Glutamatergic neuron (in vitro differentiated cells): ENCODE measurements at regions not wholly inside any gene's neighbourhood (a gene's known extent, or its start where the extent isn't known, plus 50 kb on each side); places are given as distances from the start of the nearest gene placed in this dataset.

Experiments
- DNase-seq: peaks from one replicate; pipeline ENCODE4 v3.0.0; 2022
- H3K27ac Mint-ChIP-seq: one replicate; pipeline ENCODE4 v1.8.0; 2020; ENCODE audit warnings: mild to moderate bottlenecking, mixed read lengths, inconsistent platforms; ENCODE audit not compliant: unreplicated experiment
- H3K27me3 Mint-ChIP-seq: one replicate; pipeline ENCODE4 v1.8.0; 2020; ENCODE audit warnings: mild to moderate bottlenecking, moderate library complexity, mixed read lengths, inconsistent platforms; ENCODE audit not compliant: unreplicated experiment
- H3K36me3 Mint-ChIP-seq: one replicate; pipeline ENCODE4 v1.8.0; 2020; ENCODE audit warnings: mild to moderate bottlenecking, mixed read lengths, inconsistent platforms; ENCODE audit not compliant: unreplicated experiment
- H3K4me1 Mint-ChIP-seq: one replicate; pipeline ENCODE4 v1.8.0; 2020; ENCODE audit warnings: mild to moderate bottlenecking, low read depth, mixed read lengths, inconsistent platforms; ENCODE audit not compliant: unreplicated experiment
- H3K4me3 Mint-ChIP-seq: one replicate; pipeline ENCODE4 v1.8.0; 2020; ENCODE audit warnings: mild to moderate bottlenecking, mixed read lengths, inconsistent platforms; ENCODE audit not compliant: unreplicated experiment
- H3K9me3 Mint-ChIP-seq: one replicate; pipeline ENCODE4 v1.8.0; 2020; ENCODE audit warnings: mild to moderate bottlenecking, moderate library complexity, mixed read lengths, inconsistent platforms; ENCODE audit not compliant: unreplicated experiment
- TF ChIP-seq, protein P1 (sequence below): fragments of 200-600 bp; sonication (generic); IDR thresholded peaks from one replicate; pipeline ENCODE4 v1.5.0; 2021; ENCODE audit not compliant: partially characterized antibody, unreplicated experiment

DNA sequence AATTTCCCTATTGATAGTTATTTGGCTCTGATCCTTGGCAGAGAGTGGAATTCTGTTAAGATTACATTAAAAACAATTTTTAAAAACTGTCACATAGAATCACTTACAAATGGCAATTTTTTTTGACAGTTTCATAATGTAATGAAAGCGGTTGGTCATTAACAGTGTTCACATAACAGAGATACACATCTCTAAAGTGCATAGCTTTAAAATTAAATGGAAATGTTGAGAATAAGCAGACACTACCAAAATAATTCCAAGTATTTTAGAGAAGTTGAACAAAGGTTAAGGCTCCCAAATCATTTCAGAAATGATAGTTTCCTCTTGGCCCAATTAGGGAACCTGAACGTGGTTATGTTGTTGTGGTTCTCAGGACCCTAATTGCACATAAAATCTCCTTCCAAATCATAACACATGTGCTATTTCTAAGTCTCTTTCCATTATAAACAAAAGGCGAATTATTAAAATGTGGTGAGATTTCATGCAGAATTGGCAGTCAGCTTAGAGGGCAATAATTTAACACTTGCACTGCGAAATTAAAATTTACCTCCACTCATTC is 528.9 kb upstream of the FZD8 start:
- H3K9me3 Mint-ChIP-seq = peaks cover 3% of the 10 kb centered on the region
- no peak overlapping the region for H3K27ac Mint-ChIP-seq
- no peak for DNase-seq
- H3K27me3 Mint-ChIP-seq = peaks cover under 1% of the 10 kb centered on the region
- TF ChIP-seq, protein P1, sequence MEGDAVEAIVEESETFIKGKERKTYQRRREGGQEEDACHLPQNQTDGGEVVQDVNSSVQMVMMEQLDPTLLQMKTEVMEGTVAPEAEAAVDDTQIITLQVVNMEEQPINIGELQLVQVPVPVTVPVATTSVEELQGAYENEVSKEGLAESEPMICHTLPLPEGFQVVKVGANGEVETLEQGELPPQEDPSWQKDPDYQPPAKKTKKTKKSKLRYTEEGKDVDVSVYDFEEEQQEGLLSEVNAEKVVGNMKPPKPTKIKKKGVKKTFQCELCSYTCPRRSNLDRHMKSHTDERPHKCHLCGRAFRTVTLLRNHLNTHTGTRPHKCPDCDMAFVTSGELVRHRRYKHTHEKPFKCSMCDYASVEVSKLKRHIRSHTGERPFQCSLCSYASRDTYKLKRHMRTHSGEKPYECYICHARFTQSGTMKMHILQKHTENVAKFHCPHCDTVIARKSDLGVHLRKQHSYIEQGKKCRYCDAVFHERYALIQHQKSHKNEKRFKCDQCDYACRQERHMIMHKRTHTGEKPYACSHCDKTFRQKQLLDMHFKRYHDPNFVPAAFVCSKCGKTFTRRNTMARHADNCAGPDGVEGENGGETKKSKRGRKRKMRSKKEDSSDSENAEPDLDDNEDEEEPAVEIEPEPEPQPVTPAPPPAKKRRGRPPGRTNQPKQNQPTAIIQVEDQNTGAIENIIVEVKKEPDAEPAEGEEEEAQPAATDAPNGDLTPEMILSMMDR = no peak
- no peaks in the 10 kb centered on the region for H3K36me3 Mint-ChIP-seq
- H3K4me1 Mint-ChIP-seq = peaks cover 10% of the 10 kb centered on the region
- no peak overlapping the region for H3K4me3 Mint-ChIP-seq

DNA sequence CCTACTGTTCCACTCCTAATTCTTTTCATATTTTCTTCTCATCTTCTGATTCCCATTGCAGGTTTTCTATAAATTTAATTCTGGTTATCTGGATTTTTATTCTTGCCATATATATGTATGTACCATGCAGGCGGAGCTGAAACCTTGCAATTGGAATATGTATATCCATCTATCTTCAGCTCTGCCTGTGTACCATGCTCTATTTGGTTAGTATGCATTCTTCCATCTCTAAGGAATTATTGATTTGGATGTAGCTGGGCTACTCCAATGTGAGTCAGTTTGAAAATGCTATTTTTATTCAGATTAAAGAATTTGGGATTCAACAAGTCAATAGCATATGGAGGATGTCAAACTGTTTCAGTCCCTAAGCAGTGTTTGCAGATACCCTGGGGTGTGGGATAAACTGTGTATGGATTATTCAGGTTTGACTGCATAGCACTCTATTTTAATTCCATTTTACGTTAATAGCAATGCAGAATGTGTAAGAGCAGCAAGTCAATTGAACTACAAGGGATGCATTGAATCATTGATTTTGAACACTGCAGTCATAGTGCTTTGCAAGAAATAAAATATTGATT is 528.1 kb upstream of the FZD8 start:
- H3K4me3 Mint-ChIP-seq = no peak overlapping the region
- H3K9me3 Mint-ChIP-seq = peaks cover 3% of the 10 kb centered on the region
- H3K36me3 Mint-ChIP-seq = no peaks in the 10 kb centered on the region
- TF ChIP-seq, protein P1 = no peak
- DNase-seq = no peak
- H3K4me1 Mint-ChIP-seq = peaks cover 9% of the 10 kb centered on the region
- H3K27ac Mint-ChIP-seq = no peak overlapping the region
- no peaks in the 10 kb centered on the region for H3K27me3 Mint-ChIP-seq

DNA sequence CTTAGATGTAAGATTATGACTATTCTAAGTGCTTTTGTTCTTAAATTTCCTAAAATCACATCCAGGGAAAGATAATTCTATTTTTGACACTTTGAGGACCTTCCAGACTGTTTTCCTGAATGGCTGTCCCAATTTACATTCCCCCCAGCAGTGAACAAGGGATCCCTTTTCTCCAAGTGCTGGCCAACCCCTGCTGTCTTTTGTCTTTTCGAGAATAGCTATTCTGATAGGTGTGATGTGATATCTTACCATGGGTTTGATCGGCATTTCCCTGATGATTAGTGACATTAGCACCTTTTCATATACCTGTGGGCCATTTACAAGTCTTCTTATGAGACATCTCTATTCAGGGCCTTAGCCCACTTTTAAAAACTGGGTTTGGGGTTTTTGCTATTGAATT is 526.7 kb upstream of the FZD8 start:
- H3K27ac Mint-ChIP-seq = no peak overlapping the region
- TF ChIP-seq, protein P1 = no peak
- H3K9me3 Mint-ChIP-seq = peaks cover 3% of the 10 kb centered on the region
- H3K4me1 Mint-ChIP-seq = peaks cover 9% of the 10 kb centered on the region
- H3K27me3 Mint-ChIP-seq = no peaks in the 10 kb centered on the region
- DNase-seq = no peak
- no peaks in the 10 kb centered on the region for H3K36me3 Mint-ChIP-seq
- no peak overlapping the region for H3K4me3 Mint-ChIP-seq

DNA sequence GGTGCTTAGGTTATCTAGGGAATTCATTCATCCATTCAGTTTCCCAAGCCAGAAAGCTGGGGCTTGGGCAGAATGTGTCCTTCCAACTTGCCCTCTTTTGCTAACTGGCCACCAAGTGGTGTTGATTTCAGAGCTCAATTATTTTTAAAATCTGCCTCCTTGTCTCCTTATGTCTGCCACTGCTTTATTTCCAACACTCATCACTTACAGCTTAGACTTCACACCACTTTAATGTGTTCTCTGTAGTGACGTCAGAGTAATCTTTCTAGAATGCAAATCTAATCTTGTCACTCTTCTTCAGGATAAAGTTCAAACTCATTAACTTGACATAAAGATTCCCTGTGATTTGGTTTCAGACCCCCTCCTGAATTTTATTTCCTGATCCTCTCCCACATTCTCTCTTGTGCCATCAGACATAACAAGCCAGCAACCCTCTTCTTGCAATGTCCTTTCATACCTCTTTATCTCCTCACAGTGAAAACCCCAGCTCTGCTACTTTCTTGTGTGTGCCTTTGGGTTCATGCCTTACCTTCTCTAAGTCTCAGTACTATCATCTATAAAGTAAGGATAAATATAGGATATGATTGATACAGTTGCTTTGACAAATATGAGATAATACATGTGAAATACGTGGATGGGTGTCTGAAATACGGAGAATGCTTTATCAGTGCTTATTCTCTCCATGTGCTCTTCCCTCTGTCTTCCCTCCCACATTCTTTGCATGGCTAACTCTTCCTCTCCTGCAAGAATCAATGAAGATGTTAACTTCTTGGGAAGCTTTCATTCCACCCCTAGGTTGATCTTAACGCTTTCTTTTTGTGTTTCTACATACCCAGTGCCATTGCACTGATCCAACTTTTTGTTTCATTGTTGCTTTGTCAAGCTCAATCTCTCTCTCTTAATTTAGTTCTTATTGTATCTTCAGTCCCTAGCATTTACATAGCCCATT is 522.7 kb upstream of the FZD8 start:
- no peak overlapping the region for H3K4me3 Mint-ChIP-seq
- TF ChIP-seq, protein P1 = no peak
- no peak overlapping the region for H3K27ac Mint-ChIP-seq
- H3K4me1 Mint-ChIP-seq = no peaks in the 10 kb centered on the region
- H3K9me3 Mint-ChIP-seq = no peaks in the 10 kb centered on the region
- no peaks in the 10 kb centered on the region for H3K27me3 Mint-ChIP-seq
- no peaks in the 10 kb centered on the region for H3K36me3 Mint-ChIP-seq
- DNase-seq = no peak

DNA sequence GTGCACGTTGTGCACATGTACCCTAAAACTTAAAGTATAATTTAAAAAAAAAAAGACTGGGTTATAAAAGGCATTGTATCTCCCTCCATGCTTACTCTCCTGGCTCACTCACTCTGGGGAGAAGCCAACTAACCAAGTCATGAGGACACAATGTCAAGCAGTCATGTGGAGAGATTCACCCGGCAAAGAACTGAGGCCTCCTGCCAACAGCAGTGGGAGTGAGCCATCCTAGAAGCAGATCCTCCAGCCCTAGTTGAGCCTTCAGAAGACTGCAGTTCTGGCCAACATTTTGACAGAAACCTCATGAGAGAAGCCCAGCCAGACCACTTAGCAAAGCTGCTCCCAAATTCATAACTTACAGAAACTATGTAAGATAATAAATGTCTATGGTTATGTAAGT is 521.7 kb upstream of the FZD8 start:
- Mint-ChIP-seq H3K36me3 (no peaks in the 10 kb centered on the region), H3K4me1 (no peaks in the 10 kb centered on the region), H3K9me3 (no peaks in the 10 kb centered on the region), H3K27ac (no peak overlapping the region), H3K4me3 (no peak overlapping the region), H3K27me3 (no peaks in the 10 kb centered on the region)
- DNase-seq = no peak
- TF ChIP-seq, protein P1 = no peak
